ENCODE measurements at regions not wholly inside any gene's neighbourhood (a gene's known extent, or its start where the extent isn't known, plus 50 kb on each side); places are given as distances from the start of the nearest gene placed in this dataset.

DNA sequence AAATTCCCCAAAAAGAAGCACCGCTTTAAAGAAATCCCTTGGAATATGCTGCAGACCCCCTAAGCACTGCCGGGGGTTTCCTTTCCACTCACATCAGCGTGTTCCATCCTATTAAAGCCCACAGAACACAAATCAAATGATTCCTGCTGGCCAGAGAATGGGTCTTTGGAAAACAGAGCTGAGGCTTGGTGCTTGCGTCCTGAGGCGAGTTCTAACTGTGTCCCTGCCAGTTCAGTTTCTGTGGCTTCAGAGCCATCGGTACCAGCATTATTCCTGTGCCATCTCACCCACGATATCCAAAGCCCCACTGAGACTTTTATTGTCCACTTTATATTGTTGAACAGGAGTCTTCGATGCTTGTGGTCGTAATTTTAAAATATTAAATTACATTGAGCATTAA is 142.0 kb upstream of the SYT13 start:
- CTCF ChIA-PET, result no interaction called here
- H3K4me3 ChIP-seq (ENCODE audit: low read depth in 2 of 2, low read length in 1 of 2), result no peak overlapping the region
- H3K9ac ChIP-seq, result no peak overlapping the region
- 63% methylated on average over 9 of the region's 9 CpGs for WGBS (ENCODE audit: low lambda C conversion rate)
- H3K27me3 ChIP-seq (ENCODE audit: insufficient read depth), result peaks cover 7% of the 10 kb centered on the region; the same call in 1 of the 2 replicates
- no peak overlapping the region for H3K4me2 ChIP-seq
- H3K9me2 ChIP-seq, result no peaks in the 10 kb centered on the region
- no peak overlapping the region for H2AFZ ChIP-seq (ENCODE audit: low read depth)
- no peaks in the 10 kb centered on the region for H3F3A ChIP-seq (replicated peaks; ENCODE audit: insufficient read depth)
- TF ChIP-seq, protein P1, sequence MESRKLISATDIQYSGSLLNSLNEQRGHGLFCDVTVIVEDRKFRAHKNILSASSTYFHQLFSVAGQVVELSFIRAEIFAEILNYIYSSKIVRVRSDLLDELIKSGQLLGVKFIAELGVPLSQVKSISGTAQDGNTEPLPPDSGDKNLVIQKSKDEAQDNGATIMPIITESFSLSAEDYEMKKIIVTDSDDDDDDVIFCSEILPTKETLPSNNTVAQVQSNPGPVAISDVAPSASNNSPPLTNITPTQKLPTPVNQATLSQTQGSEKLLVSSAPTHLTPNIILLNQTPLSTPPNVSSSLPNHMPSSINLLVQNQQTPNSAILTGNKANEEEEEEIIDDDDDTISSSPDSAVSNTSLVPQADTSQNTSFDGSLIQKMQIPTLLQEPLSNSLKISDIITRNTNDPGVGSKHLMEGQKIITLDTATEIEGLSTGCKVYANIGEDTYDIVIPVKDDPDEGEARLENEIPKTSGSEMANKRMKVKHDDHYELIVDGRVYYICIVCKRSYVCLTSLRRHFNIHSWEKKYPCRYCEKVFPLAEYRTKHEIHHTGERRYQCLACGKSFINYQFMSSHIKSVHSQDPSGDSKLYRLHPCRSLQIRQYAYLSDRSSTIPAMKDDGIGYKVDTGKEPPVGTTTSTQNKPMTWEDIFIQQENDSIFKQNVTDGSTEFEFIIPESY (IDR thresholded peaks at IDR 0.05; ENCODE audit: borderline replicate concordance, low read depth), result no peak
- TF ChIP-seq, protein P2, sequence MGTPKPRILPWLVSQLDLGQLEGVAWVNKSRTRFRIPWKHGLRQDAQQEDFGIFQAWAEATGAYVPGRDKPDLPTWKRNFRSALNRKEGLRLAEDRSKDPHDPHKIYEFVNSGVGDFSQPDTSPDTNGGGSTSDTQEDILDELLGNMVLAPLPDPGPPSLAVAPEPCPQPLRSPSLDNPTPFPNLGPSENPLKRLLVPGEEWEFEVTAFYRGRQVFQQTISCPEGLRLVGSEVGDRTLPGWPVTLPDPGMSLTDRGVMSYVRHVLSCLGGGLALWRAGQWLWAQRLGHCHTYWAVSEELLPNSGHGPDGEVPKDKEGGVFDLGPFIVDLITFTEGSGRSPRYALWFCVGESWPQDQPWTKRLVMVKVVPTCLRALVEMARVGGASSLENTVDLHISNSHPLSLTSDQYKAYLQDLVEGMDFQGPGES (IDR thresholded peaks at IDR 0.05; ENCODE audit: low read depth, low read length), result no peak
- TF ChIP-seq NRF1 (IDR thresholded peaks at IDR 0.05; ENCODE audit: low read depth, low read length), result no peak
- TF ChIP-seq TAF1 (IDR thresholded peaks at IDR 0.05; ENCODE audit: borderline replicate concordance, low read depth, low read length), result no peak
- no peak for TF ChIP-seq GABPA (IDR thresholded peaks at IDR 0.05; ENCODE audit: low read depth)
- TF ChIP-seq FOXJ3 (CRISPR knock-in tag; IDR thresholded peaks at IDR 0.05), result no peak
- TF ChIP-seq, protein P3, sequence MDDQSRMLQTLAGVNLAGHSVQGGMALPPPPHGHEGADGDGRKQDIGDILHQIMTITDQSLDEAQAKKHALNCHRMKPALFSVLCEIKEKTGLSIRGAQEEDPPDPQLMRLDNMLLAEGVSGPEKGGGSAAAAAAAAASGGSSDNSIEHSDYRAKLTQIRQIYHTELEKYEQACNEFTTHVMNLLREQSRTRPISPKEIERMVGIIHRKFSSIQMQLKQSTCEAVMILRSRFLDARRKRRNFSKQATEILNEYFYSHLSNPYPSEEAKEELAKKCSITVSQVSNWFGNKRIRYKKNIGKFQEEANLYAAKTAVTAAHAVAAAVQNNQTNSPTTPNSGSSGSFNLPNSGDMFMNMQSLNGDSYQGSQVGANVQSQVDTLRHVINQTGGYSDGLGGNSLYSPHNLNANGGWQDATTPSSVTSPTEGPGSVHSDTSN (IDR thresholded peaks at IDR 0.05), result no peak
- no peak for TF ChIP-seq SIN3A (IDR thresholded peaks at IDR 0.05; ENCODE audit: borderline replicate concordance, low read depth, low read length)
- no peak for TF ChIP-seq RXRA (IDR thresholded peaks at IDR 0.05; ENCODE audit: borderline replicate concordance, low read depth)
- no peak for TF ChIP-seq MEF2A (IDR thresholded peaks at IDR 0.05; ENCODE audit: borderline replicate concordance, low read depth)
- TF ChIP-seq JUND (IDR thresholded peaks at IDR 0.05), result no peak
- no peaks in the 10 kb centered on the region for H3K9me3 ChIP-seq
- POLR2A ChIA-PET, result no interaction called here
- peaks cover 0 to 5% of the 10 kb centered on the region in 2 experiments; a peak in 1 of 4 replicates for H3K4me1 ChIP-seq (ENCODE audit: control insufficient read depth in 1 of 2, insufficient read depth in 2 of 2, low read depth in 1 of 2, low read length in 1 of 2)
- no peaks in the 10 kb centered on the region for H3K79me2 ChIP-seq (ENCODE audit: insufficient read depth)
- DNase-seq, result no peak
- H3K27ac ChIP-seq (ENCODE audit: low read depth in 2 of 2, low read length in 1 of 2), result no peak overlapping the region
- no peaks in the 10 kb centered on the region for H3K36me3 ChIP-seq (replicated peaks in 1 of 2; ENCODE audit: control insufficient read depth in 1 of 2, insufficient read depth in 2 of 2, low read length in 1 of 2)
- H4K20me1 ChIP-seq (ENCODE audit: insufficient read depth), result no peaks in the 10 kb centered on the region

DNA sequence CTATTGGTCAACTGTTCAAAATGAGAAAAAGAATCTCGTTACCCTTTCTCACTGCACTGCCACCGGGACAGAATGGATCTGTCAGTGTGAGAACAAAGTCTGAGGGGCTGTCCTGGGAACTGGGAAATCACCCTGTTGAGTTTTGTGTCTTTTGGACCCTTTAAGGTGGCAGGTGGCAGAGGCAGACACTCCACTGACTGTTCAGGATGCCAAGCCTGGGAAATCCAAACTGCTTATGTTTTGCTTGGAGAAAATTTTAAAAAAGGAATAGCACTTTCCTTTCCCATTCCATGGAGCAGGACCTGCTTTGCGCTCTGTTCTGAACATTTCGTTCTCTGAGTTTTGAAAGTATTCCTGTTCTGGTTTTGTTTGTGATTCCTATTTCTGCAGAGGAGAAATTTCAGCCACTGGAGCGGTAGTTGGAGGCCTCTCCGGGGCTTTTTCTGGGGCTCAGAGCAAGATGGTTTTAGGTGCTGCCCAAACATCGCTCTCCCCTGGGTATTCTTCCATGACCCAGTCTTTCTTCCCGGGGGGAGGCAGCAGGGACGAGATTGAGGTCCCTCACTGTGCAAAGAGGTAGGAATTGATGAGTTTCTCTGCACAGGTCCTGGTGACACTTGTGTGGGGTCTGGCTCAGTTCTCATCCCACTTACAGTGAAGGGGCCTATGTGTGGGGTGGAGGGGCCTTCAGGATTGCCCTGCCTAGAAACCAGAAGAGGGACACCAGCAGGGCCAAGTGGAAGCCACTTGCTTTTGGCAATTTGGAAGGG is 138.5 kb upstream of the SYT13 start:
- H3K9me2 ChIP-seq, result no peaks in the 10 kb centered on the region
- peaks cover 0 to 5% of the 10 kb centered on the region in 2 experiments; a peak in 1 of 4 replicates for H3K4me1 ChIP-seq (ENCODE audit: control insufficient read depth in 1 of 2, insufficient read depth in 2 of 2, low read depth in 1 of 2, low read length in 1 of 2)
- no peak overlapping the region for H2AFZ ChIP-seq (ENCODE audit: low read depth)
- no peaks in the 10 kb centered on the region for H4K20me1 ChIP-seq (ENCODE audit: insufficient read depth)
- no peaks in the 10 kb centered on the region for H3K79me2 ChIP-seq (ENCODE audit: insufficient read depth)
- TF ChIP-seq SIN3A (IDR thresholded peaks at IDR 0.05; ENCODE audit: borderline replicate concordance, low read depth, low read length) (no peak), YY1 (IDR thresholded peaks at IDR 0.05; ENCODE audit: low read depth) (no peak), TCF12 (IDR thresholded peaks at IDR 0.05) (no peak), GATA2 (CRISPR knock-in tag; IDR thresholded peaks at IDR 0.05) (no peak), EZH2phosphoT487 (IDR thresholded peaks at IDR 0.05; ENCODE audit: borderline replicate concordance, low read depth) (no peak)
- DNase-seq, result no peak
- WGBS (ENCODE audit: low lambda C conversion rate), result 45% methylated on average over 9 of the region's 9 CpGs
- no peaks in the 10 kb centered on the region for H3K36me3 ChIP-seq (replicated peaks in 1 of 2; ENCODE audit: control insufficient read depth in 1 of 2, insufficient read depth in 2 of 2, low read length in 1 of 2)
- peaks cover 7% of the 10 kb centered on the region; the same call in 1 of the 2 replicates for H3K27me3 ChIP-seq (ENCODE audit: insufficient read depth)
- ChIA-PET CTCF (no interaction called here), POLR2A (no interaction called here)
- no peaks in the 10 kb centered on the region for H3F3A ChIP-seq (replicated peaks; ENCODE audit: insufficient read depth)
- H3K27ac ChIP-seq (ENCODE audit: low read depth in 2 of 2, low read length in 1 of 2), result no peak overlapping the region
- no peak overlapping the region for H3K4me3 ChIP-seq (ENCODE audit: low read depth in 2 of 2, low read length in 1 of 2)
- H3K9ac ChIP-seq, result no peak overlapping the region
- no peak overlapping the region for H3K4me2 ChIP-seq
- H3K9me3 ChIP-seq, result no peaks in the 10 kb centered on the region
